ENCODE measurements at regions not wholly inside any gene's neighbourhood (a gene's known extent, or its start where the extent isn't known, plus 50 kb on each side); places are given as distances from the start of the nearest gene placed in this dataset.

DNA sequence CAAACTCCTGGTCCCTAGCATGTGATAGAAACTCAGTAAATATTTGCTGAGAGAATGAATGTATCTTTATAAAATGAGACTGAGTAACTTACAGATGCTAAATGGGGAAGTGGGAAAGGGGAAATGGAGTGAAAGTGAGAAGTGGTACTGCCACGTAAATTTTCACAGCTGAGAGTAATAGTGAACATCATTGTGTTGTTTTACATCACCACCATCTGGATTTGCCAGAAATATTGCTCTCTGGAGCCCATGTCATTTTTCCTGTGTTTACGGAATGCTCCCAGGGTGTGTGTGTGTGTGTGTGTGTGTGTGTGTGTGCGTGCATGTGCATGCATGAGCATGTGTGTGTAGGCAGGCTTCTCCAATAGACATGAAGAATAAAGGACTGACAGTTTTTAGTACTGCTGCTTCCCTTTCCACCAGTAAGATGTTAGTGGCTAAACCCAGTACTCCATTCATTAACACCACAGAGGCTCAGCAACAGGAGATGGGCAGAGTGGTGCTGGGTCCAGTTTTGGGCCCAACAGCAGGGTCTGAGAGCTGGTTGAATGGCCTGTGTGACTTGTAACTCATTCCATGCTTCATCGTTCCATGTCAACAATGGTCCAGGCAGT is 57.3 kb downstream of the DIPK2A start:
- TF ChIP-seq, protein P1, sequence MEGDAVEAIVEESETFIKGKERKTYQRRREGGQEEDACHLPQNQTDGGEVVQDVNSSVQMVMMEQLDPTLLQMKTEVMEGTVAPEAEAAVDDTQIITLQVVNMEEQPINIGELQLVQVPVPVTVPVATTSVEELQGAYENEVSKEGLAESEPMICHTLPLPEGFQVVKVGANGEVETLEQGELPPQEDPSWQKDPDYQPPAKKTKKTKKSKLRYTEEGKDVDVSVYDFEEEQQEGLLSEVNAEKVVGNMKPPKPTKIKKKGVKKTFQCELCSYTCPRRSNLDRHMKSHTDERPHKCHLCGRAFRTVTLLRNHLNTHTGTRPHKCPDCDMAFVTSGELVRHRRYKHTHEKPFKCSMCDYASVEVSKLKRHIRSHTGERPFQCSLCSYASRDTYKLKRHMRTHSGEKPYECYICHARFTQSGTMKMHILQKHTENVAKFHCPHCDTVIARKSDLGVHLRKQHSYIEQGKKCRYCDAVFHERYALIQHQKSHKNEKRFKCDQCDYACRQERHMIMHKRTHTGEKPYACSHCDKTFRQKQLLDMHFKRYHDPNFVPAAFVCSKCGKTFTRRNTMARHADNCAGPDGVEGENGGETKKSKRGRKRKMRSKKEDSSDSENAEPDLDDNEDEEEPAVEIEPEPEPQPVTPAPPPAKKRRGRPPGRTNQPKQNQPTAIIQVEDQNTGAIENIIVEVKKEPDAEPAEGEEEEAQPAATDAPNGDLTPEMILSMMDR (optimal IDR thresholded peaks at IDR 0.05 in 1 of 3, IDR thresholded peaks at IDR 0.05 in 1 of 3, conservative IDR thresholded peaks at IDR 0.05 in 1 of 3; ENCODE audit: extremely low read depth in 1 of 3, insufficient read depth in 2 of 3, low read length in 3 of 3): no peak
- no peak for TF ChIP-seq EZH2 (IDR thresholded peaks at IDR 0.05; ENCODE audit: low read length)
